ENCODE measurements at regions not wholly inside any gene's neighbourhood (a gene's known extent, or its start where the extent isn't known, plus 50 kb on each side); places are given as distances from the start of the nearest gene placed in this dataset.

- no peaks in the 10 kb centered on the region for H3K36me3 ChIP-seq (replicated peaks)
- H3K4me3 ChIP-seq (ENCODE audit: low read depth, low read length), result no peak overlapping the region
- no peak for DNase-seq
- H3K27ac ChIP-seq, result no peak overlapping the region
- in situ Hi-C loops (cut with HindIII; ENCODE audit: low pct_ligation_motif_present, low sequenced_read_pairs), result no loop called here
- no peaks in the 10 kb centered on the region for H3K27me3 ChIP-seq (replicated peaks)
- no peak for TF ChIP-seq CTCF (IDR thresholded peaks at IDR 0.05; ENCODE audit: low read depth, low read length, missing control alignments)
Measured at GRCh38 chr18:22272242-22272641, 102.9 kb downstream of the GATA6 start.

- H3K4me3 ChIP-seq (ENCODE audit: low read depth, low read length), result no peak overlapping the region
- in situ Hi-C loops (cut with HindIII; ENCODE audit: low pct_ligation_motif_present, low sequenced_read_pairs), result no loop called here
- H3K27me3 ChIP-seq (replicated peaks), result no peaks in the 10 kb centered on the region
- no peak overlapping the region for H3K27ac ChIP-seq
- no peak for DNase-seq
- no peaks in the 10 kb centered on the region for H3K36me3 ChIP-seq (replicated peaks)
- no peak for TF ChIP-seq CTCF (IDR thresholded peaks at IDR 0.05; ENCODE audit: low read depth, low read length, missing control alignments)
Measured at GRCh38 chr18:22271030-22271429, 101.6 kb downstream of the GATA6 start.

GRCh38 chr18:22268641-22269128 is 99.3 kb downstream of the GATA6 start:
- Histone ChIP-seq H3K36me3 (replicated peaks) (no peaks in the 10 kb centered on the region), H3K27ac (no peak overlapping the region), H3K27me3 (replicated peaks) (no peaks in the 10 kb centered on the region), H3K4me3 (ENCODE audit: low read depth, low read length) (no peak overlapping the region)
- no peak for TF ChIP-seq CTCF (IDR thresholded peaks at IDR 0.05; ENCODE audit: low read depth, low read length, missing control alignments)
- in situ Hi-C loops (cut with HindIII; ENCODE audit: low pct_ligation_motif_present, low sequenced_read_pairs), result no loop called here
- DNase-seq, result no peak

GRCh38 chr18:22267697-22268096 is 98.3 kb downstream of the GATA6 start:
- no peaks in the 10 kb centered on the region for H3K27me3 ChIP-seq (replicated peaks)
- no peak for DNase-seq
- in situ Hi-C loops (cut with HindIII; ENCODE audit: low pct_ligation_motif_present, low sequenced_read_pairs), result no loop called here
- H3K36me3 ChIP-seq (replicated peaks), result no peaks in the 10 kb centered on the region
- TF ChIP-seq CTCF (IDR thresholded peaks at IDR 0.05; ENCODE audit: low read depth, low read length, missing control alignments), result no peak
- H3K27ac ChIP-seq, result no peak overlapping the region
- H3K4me3 ChIP-seq (ENCODE audit: low read depth, low read length), result no peak overlapping the region

- no peaks in the 10 kb centered on the region for H3K36me3 ChIP-seq (replicated peaks)
- in situ Hi-C loops (cut with HindIII; ENCODE audit: low pct_ligation_motif_present, low sequenced_read_pairs), result no loop called here
- no peaks in the 10 kb centered on the region for H3K27me3 ChIP-seq (replicated peaks)
- H3K27ac ChIP-seq, result no peak overlapping the region
- TF ChIP-seq CTCF (IDR thresholded peaks at IDR 0.05; ENCODE audit: low read depth, low read length, missing control alignments), result no peak
- no peak overlapping the region for H3K4me3 ChIP-seq (ENCODE audit: low read depth, low read length)
- DNase-seq, result no peak
Measured at GRCh38 chr18:22267225-22267624, 97.8 kb downstream of the GATA6 start.

GRCh38 chr18:22265838-22266237 is 96.4 kb downstream of the GATA6 start:
- TF ChIP-seq CTCF (IDR thresholded peaks at IDR 0.05; ENCODE audit: low read depth, low read length, missing control alignments), result no peak
- in situ Hi-C loops (cut with HindIII; ENCODE audit: low pct_ligation_motif_present, low sequenced_read_pairs), result no loop called here
- H3K4me3 ChIP-seq (ENCODE audit: low read depth, low read length), result no peak overlapping the region
- H3K27me3 ChIP-seq (replicated peaks), result no peaks in the 10 kb centered on the region
- H3K27ac ChIP-seq, result no peak overlapping the region
- H3K36me3 ChIP-seq (replicated peaks), result no peaks in the 10 kb centered on the region
- DNase-seq, result no peak

Measured in brain microvascular endothelial cell (primary cell).